ENCODE measurements at regions not wholly inside any gene's neighbourhood (a gene's known extent, or its start where the extent isn't known, plus 50 kb on each side); places are given as distances from the start of the nearest gene placed in this dataset.
A peak's percentile ranks its signal among the peaks of the same experiment; 100 is the strongest.

- no peak for DNase-seq (ENCODE audit: low spot score)
- no peak overlapping the region for H3K27ac ChIP-seq
- ChIA-PET POLR2A (ENCODE audit: low non-redundant PET) (no interaction called here), CTCF (interaction anchor here (0.6 kb wide), 1 partner anchor 43 kb away, joined by 3 read pairs; no protein-coding TSS in a partner anchor)
- no peak for TF ChIP-seq CTCF (conservative IDR thresholded peaks at IDR 0.05; ENCODE audit: low read depth)
Observed at GRCh38 chr13:73772449-73773167, 361.6 kb downstream of the KLF12 start.

- no peak for TF ChIP-seq CTCF (conservative IDR thresholded peaks at IDR 0.05; ENCODE audit: low read depth)
- POLR2A ChIA-PET (ENCODE audit: low non-redundant PET), result no interaction called here
- CTCF ChIA-PET, result interaction anchor here (0.6 kb wide), 1 partner anchor 106 kb away, joined by 3 read pairs; no protein-coding TSS in a partner anchor
- DNase-seq (ENCODE audit: low spot score), result peak; percentile 10
- no peak overlapping the region for H3K27ac ChIP-seq
Observed at GRCh38 chr13:73767747-73768315, 366.4 kb downstream of the KLF12 start.

- no peak for TF ChIP-seq CTCF (conservative IDR thresholded peaks at IDR 0.05; ENCODE audit: low read depth)
- DNase-seq (ENCODE audit: low spot score), result no peak
- CTCF ChIA-PET, result no interaction called here
- POLR2A ChIA-PET (ENCODE audit: low non-redundant PET), result no interaction called here
- no peak overlapping the region for H3K27ac ChIP-seq
Observed at GRCh38 chr13:73767191-73767741, 366.9 kb downstream of the KLF12 start.

- no peak overlapping the region for H3K27ac ChIP-seq
- DNase-seq (ENCODE audit: low spot score), result no peak
- ChIA-PET POLR2A (ENCODE audit: low non-redundant PET) (no interaction called here), CTCF (interaction anchor here (0.6 kb wide), 2 partner anchors 520 to 1008 kb away, joined by 3 to 4 read pairs; no protein-coding TSS in a partner anchor)
- no peak for TF ChIP-seq CTCF (conservative IDR thresholded peaks at IDR 0.05; ENCODE audit: low read depth)
Observed at GRCh38 chr13:73765651-73766384, 368.4 kb downstream of the KLF12 start.

- H3K27ac ChIP-seq, result no peak overlapping the region
- DNase-seq (ENCODE audit: low spot score), result no peak
- ChIA-PET POLR2A (ENCODE audit: low non-redundant PET) (no interaction called here), CTCF (no interaction called here)
- no peak for TF ChIP-seq CTCF (conservative IDR thresholded peaks at IDR 0.05; ENCODE audit: low read depth)
Observed at GRCh38 chr13:73759434-73759833, 374.8 kb downstream of the KLF12 start.

GRCh38 chr13:73757481-73758233 lies 376.5 kb downstream of the KLF12 start:
- CTCF ChIA-PET, result no interaction called here
- POLR2A ChIA-PET (ENCODE audit: low non-redundant PET), result no interaction called here

More at GRCh38 chr13:73757481-73758233, 376.5 kb downstream of the KLF12 start:
- DNase-seq (ENCODE audit: low spot score), result no peak
- no peak for TF ChIP-seq CTCF (conservative IDR thresholded peaks at IDR 0.05; ENCODE audit: low read depth)
- no peak overlapping the region for H3K27ac ChIP-seq

Measured in RWPE1 (cell line).